Mesenchymal stem cell (in vitro differentiated cells and primary cell): ENCODE measurements at regions not wholly inside any gene's neighbourhood (a gene's known extent, or its start where the extent isn't known, plus 50 kb on each side); places are given as distances from the start of the nearest gene placed in this dataset.
A peak's percentile ranks its signal among the peaks of the same experiment; 100 is the strongest.

Experiments used
- DNase-seq: peaks from one replicate; pipeline ENCODE4 v3.0.0-alpha.2; 2013
- H2AFZ ChIP-seq: one replicate; pipeline ENCODE4 v1.6.1; 2013; ENCODE audit warnings: low read depth, mild to moderate bottlenecking, control low read depth, inconsistent platforms, low read length, moderate library complexity
- H2AK5ac ChIP-seq: 2 replicates; pipeline ENCODE4 v1.6.1; 2013; ENCODE audit warnings: low read length, moderate library complexity, mild to moderate bottlenecking, inconsistent platforms; ENCODE audit not compliant: severe bottlenecking
- H2BK120ac ChIP-seq: one replicate; pipeline ENCODE4 v1.6.1; 2013; ENCODE audit warnings: low read depth, mild to moderate bottlenecking, inconsistent platforms, low read length, moderate library complexity
- H2BK12ac ChIP-seq, 2 experiments: one replicate each; pipeline ENCODE4 v1.6.1; 2013; ENCODE audit warnings: inconsistent platforms in 2 of 2, low read length in 2 of 2, mild to moderate bottlenecking in 2 of 2, moderate library complexity in 2 of 2, control low read depth in 1 of 2
- H2BK15ac ChIP-seq: one replicate; pipeline ENCODE4 v1.6.1; 2013; ENCODE audit warnings: mild to moderate bottlenecking, low read depth, inconsistent platforms; ENCODE audit not compliant: poor library complexity, severe bottlenecking
- H2BK5ac ChIP-seq: 2 replicates; pipeline ENCODE4 v1.6.1; 2013; ENCODE audit warnings: low read depth, mild to moderate bottlenecking, low read length, control low read depth, inconsistent platforms; ENCODE audit not compliant: poor library complexity, severe bottlenecking
- H3K14ac ChIP-seq, 2 experiments: one replicate each; pipeline ENCODE4 v1.6.1; 2013; ENCODE audit warnings: inconsistent platforms in 2 of 2, low read length in 2 of 2, control low read depth in 1 of 2, mild to moderate bottlenecking in 1 of 2, moderate library complexity in 1 of 2
- H3K18ac ChIP-seq, 2 experiments: one replicate each; pipeline ENCODE4 v1.6.1; 2013; ENCODE audit warnings: inconsistent platforms in 2 of 2, low read length in 2 of 2, control low read depth in 1 of 2, low read depth in 1 of 2, mild to moderate bottlenecking in 1 of 2
- H3K23ac ChIP-seq, 2 experiments: one replicate each; pipeline ENCODE4 v1.6.1; 2013; ENCODE audit warnings: inconsistent platforms in 2 of 2, low read length in 2 of 2, mild to moderate bottlenecking in 2 of 2, moderate library complexity in 2 of 2, control low read depth in 1 of 2
- H3K27ac ChIP-seq: 2 replicates; pipeline ENCODE4 v1.5.1; 2013; ENCODE audit warnings: mild to moderate bottlenecking, moderate library complexity, low read length, control low read depth, inconsistent platforms; ENCODE audit not compliant: poor library complexity, severe bottlenecking
- H3K27me3 ChIP-seq, 2 experiments: 2 replicates each; pipeline versions ENCODE4 v1.6.1 to v1.7.0; 2013; ENCODE audit warnings: low read length in 2 of 2, mild to moderate bottlenecking in 2 of 2, moderate library complexity in 2 of 2, control low read depth in 1 of 2, inconsistent platforms in 1 of 2; ENCODE audit not compliant: control insufficient read depth in 1 of 2, insufficient read depth in 1 of 2
- H3K36me3 ChIP-seq, 2 experiments: 2 replicates each; pipeline versions ENCODE4 v1.6.1 to v1.7.0; 2013; ENCODE audit warnings: low read length in 2 of 2, control low read depth in 1 of 2, inconsistent platforms in 1 of 2, low read depth in 1 of 2, mild to moderate bottlenecking in 1 of 2; ENCODE audit not compliant: insufficient read depth in 2 of 2, control insufficient read depth in 1 of 2
- H3K4ac ChIP-seq, 2 experiments: one replicate each; pipeline ENCODE4 v1.6.1; 2013; ENCODE audit warnings: inconsistent platforms in 2 of 2, low read length in 2 of 2, mild to moderate bottlenecking in 2 of 2, moderate library complexity in 2 of 2, control low read depth in 1 of 2, low read depth in 1 of 2
- H3K4me1 ChIP-seq: 2 replicates; pipeline ENCODE4 v1.6.1; 2013; ENCODE audit warnings: low read depth, low read length, control low read depth; ENCODE audit not compliant: control insufficient read depth, insufficient read depth
- H3K4me2 ChIP-seq: 2 replicates; pipeline ENCODE4 v1.6.1; 2013; ENCODE audit warnings: low read length, mild to moderate bottlenecking, inconsistent platforms; ENCODE audit not compliant: poor library complexity, severe bottlenecking
- H3K4me3 ChIP-seq, 2 experiments: 2 replicates each; pipeline versions ENCODE4 v1.5.1 to v1.7.0; 2013; ENCODE audit warnings: low read length in 2 of 2, mild to moderate bottlenecking in 2 of 2, control low read depth in 1 of 2, low read depth in 1 of 2; ENCODE audit not compliant: insufficient read depth in 1 of 2
- H3K79me1 ChIP-seq: replicated peaks from 2 replicates; pipeline ENCODE4 v1.6.1; 2013; ENCODE audit warnings: mild to moderate bottlenecking, control low read depth, low read length, inconsistent platforms; ENCODE audit not compliant: poor library complexity, severe bottlenecking
- H3K9ac ChIP-seq: 2 replicates; pipeline ENCODE4 v1.7.0; 2013; ENCODE audit warnings: mild to moderate bottlenecking, low read length, moderate library complexity
- H3K9me3 ChIP-seq: 2 replicates; pipeline ENCODE4 v1.7.0; 2013; ENCODE audit warnings: mild to moderate bottlenecking, low read length; ENCODE audit not compliant: control insufficient read depth
- H4K8ac ChIP-seq: one replicate; pipeline ENCODE4 v1.6.1; 2013; ENCODE audit warnings: inconsistent platforms, mild to moderate bottlenecking, low read length, moderate library complexity
- H4K91ac ChIP-seq: one replicate; pipeline ENCODE4 v1.6.1; 2013; ENCODE audit warnings: mild to moderate bottlenecking, low read length, inconsistent platforms
- WGBS: methylation state at CpG from one replicate; pipeline ENCODE4 v1.1.7; 2013; ENCODE audit warnings: mixed read lengths; 5-methylcytosine and 5-hydroxymethylcytosine counted together

GRCh38 chr4:23290656-23291055, 597.9 kb downstream of the GBA3 start:
- Histone ChIP-seq H3K4me2 (no peak overlapping the region), H3K4me1 (no peaks in the 10 kb centered on the region), H4K8ac (no peak overlapping the region), H2BK15ac (no peak overlapping the region), H3K14ac (no peak overlapping the region), H2BK12ac (no peak overlapping the region), H4K91ac (no peak overlapping the region), H3K36me3 (no peaks in the 10 kb centered on the region), H3K18ac (no peak overlapping the region), H3K27ac (no peak overlapping the region), H3K23ac (no peak overlapping the region), H3K4ac (no peak overlapping the region), H2BK5ac (no peak overlapping the region), H2AFZ (no peak overlapping the region), H2AK5ac (no peak overlapping the region), H3K9me3 (no peaks in the 10 kb centered on the region), H3K4me3 (no peak overlapping the region), H3K27me3 (no peaks in the 10 kb centered on the region), H3K79me1 (no peaks in the 10 kb centered on the region), H3K9ac (no peak overlapping the region), H2BK120ac (no peak overlapping the region)
- peak; percentile 8 for DNase-seq
- WGBS: 68% methylated on average over 3 of the region's 3 CpGs

- no peaks in the 10 kb centered on the region for H3K36me3 ChIP-seq
- H3K18ac ChIP-seq: no peak overlapping the region
- H3K79me1 ChIP-seq: no peaks in the 10 kb centered on the region
- no peak overlapping the region for H2AK5ac ChIP-seq
- H3K4me1 ChIP-seq: no peaks in the 10 kb centered on the region
- no peak overlapping the region for H3K4ac ChIP-seq
- no peaks in the 10 kb centered on the region for H3K27me3 ChIP-seq
- H3K23ac ChIP-seq: no peak overlapping the region
- no peak overlapping the region for H4K91ac ChIP-seq
- no peak overlapping the region for H2BK5ac ChIP-seq
- no peak overlapping the region for H4K8ac ChIP-seq
- no peak overlapping the region for H3K9ac ChIP-seq
- no peak overlapping the region for H3K27ac ChIP-seq
- H3K14ac ChIP-seq: no peak overlapping the region
- no peak overlapping the region for H2BK15ac ChIP-seq
- no peak overlapping the region for H3K4me2 ChIP-seq
- DNase-seq: no peak
- H3K9me3 ChIP-seq: no peaks in the 10 kb centered on the region
- H2AFZ ChIP-seq: no peak overlapping the region
- no peak overlapping the region for H3K4me3 ChIP-seq
- no peak overlapping the region for H2BK120ac ChIP-seq
- no CpG with 5 or more reads among the region's 3 CpGs for WGBS
- no peak overlapping the region for H2BK12ac ChIP-seq
Measured at GRCh38 chr4:23279377-23279986, 586.7 kb downstream of the GBA3 start.

- Histone ChIP-seq H2BK15ac (no peak overlapping the region), H2BK5ac (no peak overlapping the region), H3K36me3 (no peaks in the 10 kb centered on the region), H3K4me1 (no peaks in the 10 kb centered on the region), H3K23ac (no peak overlapping the region), H3K4ac (no peak overlapping the region), H4K8ac (no peak overlapping the region), H3K27me3 (no peaks in the 10 kb centered on the region), H4K91ac (no peak overlapping the region), H3K79me1 (no peaks in the 10 kb centered on the region), H2BK12ac (no peak overlapping the region), H3K4me2 (no peak overlapping the region), H3K14ac (no peak overlapping the region), H3K18ac (no peak overlapping the region), H2AFZ (no peak overlapping the region), H3K9ac (no peak overlapping the region), H3K27ac (no peak overlapping the region), H3K9me3 (no peaks in the 10 kb centered on the region), H3K4me3 (no peak overlapping the region), H2AK5ac (no peak overlapping the region), H2BK120ac (no peak overlapping the region)
- no peak for DNase-seq
- no CpG with 5 or more reads among the region's 2 CpGs for WGBS
Measured at GRCh38 chr4:23278845-23279244, 586.1 kb downstream of the GBA3 start.

DNA sequence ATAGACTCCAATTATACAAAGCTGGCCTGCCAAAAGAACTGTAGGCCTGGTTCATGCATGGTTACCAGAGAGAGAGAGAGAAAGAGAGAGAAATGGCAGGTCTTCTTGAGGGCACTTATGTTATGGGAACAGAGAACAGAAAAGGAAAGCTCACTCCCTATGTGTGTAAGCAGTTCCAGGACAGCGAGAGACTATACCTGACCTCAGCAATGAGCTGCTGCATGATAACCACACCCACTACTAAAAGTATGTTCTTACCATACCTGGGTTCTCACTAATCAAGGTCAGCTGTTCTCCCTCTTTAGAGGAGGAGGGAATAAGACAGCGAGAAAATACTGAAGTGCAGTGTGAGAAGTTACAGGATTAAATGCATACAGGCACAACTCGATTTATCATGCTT, 583.3 kb downstream of the GBA3 start:
- DNase-seq: no peak
- Histone ChIP-seq H2AK5ac (no peak overlapping the region), H3K4me2 (no peak overlapping the region), H3K79me1 (no peaks in the 10 kb centered on the region), H3K9ac (no peak overlapping the region), H3K36me3 (no peaks in the 10 kb centered on the region), H3K4ac (no peak overlapping the region), H3K9me3 (no peaks in the 10 kb centered on the region), H3K18ac (no peak overlapping the region), H4K8ac (no peak overlapping the region), H3K14ac (no peak overlapping the region), H3K27me3 (no peaks in the 10 kb centered on the region), H3K4me3 (no peak overlapping the region), H2BK5ac (no peak overlapping the region), H2BK12ac (no peak overlapping the region), H3K4me1 (no peaks in the 10 kb centered on the region), H2AFZ (no peak overlapping the region), H2BK120ac (no peak overlapping the region), H4K91ac (no peak overlapping the region), H3K27ac (no peak overlapping the region), H3K23ac (no peak overlapping the region), H2BK15ac (no peak overlapping the region)
- 80% methylated on average over 1 of the region's 3 CpGs for WGBS
